ENCODE measurements at regions not wholly inside any gene's neighbourhood (a gene's known extent, or its start where the extent isn't known, plus 50 kb on each side); places are given as distances from the start of the nearest gene placed in this dataset.

GRCh38 chr6:93972791-93973190 is 553.4 kb upstream of the EPHA7 start:
- dilution Hi-C loops (cut with MboI; ENCODE audit: extremely low pct_ligation_motif_present, low sequenced_read_pairs), result no loop called here
- H3K36me3 ChIP-seq (ENCODE audit: control insufficient read depth in 2 of 2, extremely low read depth in 1 of 2, insufficient read depth in 2 of 2, low read length in 2 of 2), result no peaks in the 10 kb centered on the region
- H3K9ac ChIP-seq (replicated peaks; ENCODE audit: extremely low read depth, insufficient read depth, low read length), result no peak overlapping the region
- DNase-seq (ENCODE audit: low read depth, low spot score) (no peak), FAIRE-seq (no peak)
- ChIA-PET POLR2A (no interaction called here), CTCF (no interaction called here)
- no peaks in the 10 kb centered on the region for H3K27me3 ChIP-seq (ENCODE audit: control insufficient read depth in 2 of 2, insufficient read depth in 2 of 2, low read length in 2 of 2)
- H3K9me1 ChIP-seq (replicated peaks; ENCODE audit: control insufficient read depth, extremely low read depth, insufficient read depth, low read length), result no peaks in the 10 kb centered on the region
- no peaks in the 10 kb centered on the region for H3K79me2 ChIP-seq (ENCODE audit: control insufficient read depth, insufficient read depth, low read length)
- intact Hi-C loops (cut with micrococcal nuclease), result no loop called here
- no peak overlapping the region for H3K4me3 ChIP-seq (replicated peaks in 1 of 3; ENCODE audit: insufficient read depth in 1 of 3, low read depth in 1 of 3, low read length in 3 of 3)
- H4K20me1 ChIP-seq (replicated peaks; ENCODE audit: control insufficient read depth, extremely low read depth, insufficient read depth, low read length), result no peaks in the 10 kb centered on the region
- H3K9me3 ChIP-seq (replicated peaks; ENCODE audit: control insufficient read depth, insufficient read depth, low read length), result no peaks in the 10 kb centered on the region
- TF ChIP-seq POLR2AphosphoS5 (IDR thresholded peaks at IDR 0.05; ENCODE audit: insufficient read depth, low read depth, low read length), result no peak
- TF ChIP-seq GATA2 (IDR thresholded peaks at IDR 0.05; ENCODE audit: insufficient read depth, insufficient read length, low read depth, low read length), result no peak
- TF ChIP-seq JUN (IDR thresholded peaks at IDR 0.05; ENCODE audit: borderline replicate concordance, insufficient read depth, insufficient read length, low read depth), result no peak
- TF ChIP-seq EZH2 (IDR thresholded peaks at IDR 0.05; ENCODE audit: borderline replicate concordance, low read depth, low read length, severe bottlenecking), result no peak
- no peak for TF ChIP-seq CTCF (IDR thresholded peaks at IDR 0.05; ENCODE audit: extremely low read depth in 1 of 2, insufficient read depth in 1 of 2, low read depth in 1 of 2, low read length in 2 of 2)
- no peak for TF ChIP-seq FOS (IDR thresholded peaks at IDR 0.05; ENCODE audit: borderline replicate concordance, insufficient read depth, low read length)
- TF ChIP-seq MAX (IDR thresholded peaks at IDR 0.05; ENCODE audit: insufficient read depth, insufficient read length), result no peak
- TF ChIP-seq POLR2A (IDR thresholded peaks at IDR 0.05; ENCODE audit: low read depth, low read length), result no peak
- no peak for TF ChIP-seq MYC (IDR thresholded peaks at IDR 0.05; ENCODE audit: low read depth, low read length)
- no TSS peak for BruUV-seq (replicated peaks)
- no peak overlapping the region for H2AFZ ChIP-seq (ENCODE audit: low read depth, low read length)
- no peak overlapping the region for H3K27ac ChIP-seq (ENCODE audit: insufficient read depth, low read depth, low read length)
- H3K4me1 ChIP-seq (ENCODE audit: control insufficient read depth, extremely low read depth, insufficient read depth, low read length), result no peaks in the 10 kb centered on the region
- no peak overlapping the region for H3K4me2 ChIP-seq (ENCODE audit: insufficient read depth, low read length)
